H1 (cell line): ENCODE measurements at regions not wholly inside any gene's neighbourhood (a gene's known extent, or its start where the extent isn't known, plus 50 kb on each side); places are given as distances from the start of the nearest gene placed in this dataset.

ENCODE experiments used
- CTCF ChIA-PET: fragments of 300-600 bp; sonication (Branson Sonifier 250); formaldehyde crosslinking; loops from one replicate; lab custom pipeline; 2021; ENCODE audit not compliant: partially characterized antibody; lab: Charles Lee
- POLR2A ChIA-PET: fragments of 300-600 bp; sonication (Branson Sonifier 250); formaldehyde crosslinking; loops from one replicate; lab custom pipeline; 2021; ENCODE audit warnings: inconsistent platforms; ENCODE audit not compliant: partially characterized antibody; lab: Charles Lee
- DNase-seq, 2 experiments: peaks; one replicate each; pipeline versions ENCODE4 v3.0.0 to v3.0.0-alpha.2; 2010 to 2022; ENCODE audit warnings: low spot score in 2 of 2, low read depth in 1 of 2, mixed read lengths in 1 of 2
- FAIRE-seq: peaks from 2 replicates; lab custom pipeline; 2011; peaks lifted over from hg19 to GRCh38; lab: Jason Lieb, UNC
- H2AFZ ChIP-seq: 2 replicates; pipeline ENCODE4 v1.8.1; 2012; ENCODE audit warnings: low read length, inconsistent platforms
- H2AK5ac ChIP-seq: 2 replicates; pipeline ENCODE4 v1.6.1; 2013; ENCODE audit warnings: low read depth, low read length
- H2BK120ac ChIP-seq: replicated peaks from 2 replicates; pipeline ENCODE3; 2013; ENCODE audit warnings: low read depth, low read length, inconsistent platforms
- H2BK12ac ChIP-seq: 2 replicates; pipeline ENCODE4 v1.6.1; 2013; ENCODE audit warnings: low read depth, low read length
- H2BK15ac ChIP-seq: 2 replicates; pipeline ENCODE4 v1.6.1; 2013; ENCODE audit warnings: low read length
- H2BK20ac ChIP-seq: 2 replicates; pipeline ENCODE4 v1.6.1; 2013; ENCODE audit warnings: low read length
- H2BK5ac ChIP-seq: 2 replicates; pipeline ENCODE4 v1.6.1; 2013; ENCODE audit warnings: low read depth, low read length
- H3K14ac ChIP-seq: 2 replicates; pipeline ENCODE4 v1.6.1; 2013; ENCODE audit warnings: inconsistent platforms; ENCODE audit not compliant: insufficient read length
- H3K18ac ChIP-seq: 2 replicates; pipeline ENCODE4 v1.6.1; 2013; ENCODE audit warnings: low read length; ENCODE audit errors: extremely low read depth
- H3K23ac ChIP-seq: 2 replicates; pipeline ENCODE4 v1.6.1; 2013; ENCODE audit warnings: inconsistent platforms; ENCODE audit not compliant: insufficient read length
- H3K23me2 ChIP-seq: 2 replicates; pipeline ENCODE4 v1.6.1; 2013; ENCODE audit warnings: low read depth, low read length
- H3K27ac ChIP-seq: 2 replicates; pipeline ENCODE4 v1.6.1; 2011; ENCODE audit warnings: low read depth, low read length, inconsistent platforms
- H3K27me3 ChIP-seq, 4 experiments: replicated peaks in 1 of 4; 1 replicate in 1 of 4; 2 replicates in 3 of 4; pipeline versions ENCODE4 v1.6.1 to v1.8.1; 2011 to 2013; ENCODE audit warnings: low read length in 3 of 4, mild to moderate bottlenecking in 3 of 4, inconsistent platforms in 2 of 4, mixed read lengths in 2 of 4, moderate library complexity in 1 of 4; ENCODE audit not compliant: control insufficient read depth in 3 of 4, insufficient read depth in 3 of 4; ENCODE audit errors: extremely low read depth in 1 of 4
- H3K36me3 ChIP-seq, 4 experiments: 2 replicates each; pipeline versions ENCODE4 v1.6.1 to v1.8.1; 2011 to 2013; ENCODE audit warnings: mild to moderate bottlenecking in 4 of 4, low read length in 3 of 4, moderate library complexity in 2 of 4, control low read depth in 1 of 4, inconsistent platforms in 1 of 4; ENCODE audit not compliant: insufficient read depth in 4 of 4, control insufficient read depth in 2 of 4
- H3K4ac ChIP-seq: replicated peaks from 2 replicates; pipeline ENCODE3; 2013; ENCODE audit warnings: low read length, low read depth, mixed read lengths, inconsistent platforms; ENCODE audit not compliant: insufficient read length
- H3K4me1 ChIP-seq, 4 experiments: replicated peaks in 1 of 4; 1 replicate in 1 of 4; 2 replicates in 3 of 4; pipeline versions ENCODE4 v1.6.1 to v1.8.1; 2011 to 2013; ENCODE audit warnings: low read length in 3 of 4, inconsistent platforms in 2 of 4, mixed read lengths in 1 of 4; ENCODE audit not compliant: insufficient read depth in 4 of 4, control insufficient read depth in 3 of 4
- H3K4me2 ChIP-seq, 2 experiments: 2 replicates each; pipeline versions ENCODE4 v1.6.1 to v1.8.1; 2011 to 2013; ENCODE audit warnings: low read depth in 2 of 2, low read length in 2 of 2, control low read depth in 1 of 2, inconsistent platforms in 1 of 2, mild to moderate bottlenecking in 1 of 2; ENCODE audit not compliant: insufficient read depth in 1 of 2
- H3K4me3 ChIP-seq, 4 experiments: fragments of 200-600, 300-600 bp in 1 of 4; sonication (generic), shearing (Covaris generic), sonication (Bioruptor Twin) in 1 of 4; 2 replicates each; pipeline versions ENCODE4 v1.5.1 to v1.8.1; 2011 to 2016; ENCODE audit warnings: low read length in 4 of 4, low read depth in 3 of 4, control low read depth in 2 of 4, inconsistent platforms in 2 of 4, mild to moderate bottlenecking in 2 of 4, mixed read lengths in 1 of 4, moderate library complexity in 1 of 4; ENCODE audit not compliant: insufficient read depth in 2 of 4; ENCODE audit errors: extremely low read depth in 1 of 4
- H3K56ac ChIP-seq: replicated peaks from 2 replicates; pipeline ENCODE3; 2013; ENCODE audit warnings: low read depth, mild to moderate bottlenecking, mixed read lengths, low read length, inconsistent platforms; ENCODE audit not compliant: insufficient read length
- H3K79me1 ChIP-seq: 2 replicates; pipeline ENCODE4 v1.6.1; 2013; ENCODE audit warnings: low read depth, low read length, control low read depth
- H3K79me2 ChIP-seq, 2 experiments: 2 replicates each; pipeline versions ENCODE4 v1.6.1 to v1.8.1; 2012 to 2013; ENCODE audit warnings: low read length in 2 of 2, mild to moderate bottlenecking in 2 of 2, inconsistent platforms in 1 of 2; ENCODE audit not compliant: insufficient read depth in 2 of 2, control insufficient read depth in 1 of 2
- H3K9ac ChIP-seq, 4 experiments: replicated peaks in 1 of 4; 1 replicate in 1 of 4; 2 replicates in 3 of 4; pipeline versions ENCODE4 v1.6.1 to v1.8.1; 2011 to 2013; ENCODE audit warnings: low read depth in 3 of 4, low read length in 3 of 4, control low read depth in 2 of 4, mild to moderate bottlenecking in 2 of 4, moderate library complexity in 2 of 4, inconsistent platforms in 1 of 4; ENCODE audit errors: extremely low read depth in 1 of 4
- H3K9me3 ChIP-seq, 2 experiments: 2 replicates each; pipeline versions ENCODE4 v1.6.1 to v1.8.1; 2012 to 2013; ENCODE audit warnings: mild to moderate bottlenecking in 2 of 2, moderate library complexity in 2 of 2, control low read depth in 1 of 2, inconsistent platforms in 1 of 2, low read depth in 1 of 2, low read length in 1 of 2, mixed read lengths in 1 of 2; ENCODE audit not compliant: insufficient read depth in 2 of 2
- H4K20me1 ChIP-seq, 2 experiments: replicated peaks in 1 of 2; 2 replicates each; pipeline versions ENCODE3 to v1.8.1; 2011 to 2013; ENCODE audit warnings: inconsistent platforms in 2 of 2, low read length in 2 of 2, mild to moderate bottlenecking in 1 of 2; ENCODE audit not compliant: insufficient read depth in 2 of 2, control insufficient read depth in 1 of 2
- H4K5ac ChIP-seq: 2 replicates; pipeline ENCODE4 v1.6.1; 2013; ENCODE audit warnings: low read length, low read depth, mixed read lengths, inconsistent platforms; ENCODE audit not compliant: insufficient read length
- H4K8ac ChIP-seq: 2 replicates; pipeline ENCODE4 v1.8.0; 2013; ENCODE audit warnings: mild to moderate bottlenecking, moderate library complexity, low read length, inconsistent platforms; ENCODE audit not compliant: insufficient read depth; ENCODE audit errors: extremely low read depth
- H4K91ac ChIP-seq: replicated peaks from 2 replicates; pipeline ENCODE3; 2013; ENCODE audit warnings: low read length, mixed read lengths, inconsistent platforms; ENCODE audit not compliant: insufficient read length
- BCL11A ChIP-seq, 2 experiments: IDR thresholded peaks; one replicate each; pipeline ENCODE4 v1.6.1; 2011; ENCODE audit warnings: low read depth in 2 of 2, low read length in 2 of 2, mild to moderate bottlenecking in 2 of 2
- CHD2 ChIP-seq: IDR thresholded peaks from 2 replicates; pipeline ENCODE4 v1.6.1; 2012; ENCODE audit warnings: low read length, improper control_type of control experiment
- CTCF ChIP-seq, 3 experiments: IDR thresholded peaks; 1 replicate in 2 of 3; 2 replicates in 1 of 3; pipeline versions ENCODE4 v1.5.1 to v1.6.1; 2011; ENCODE audit warnings: low read length in 3 of 3, mild to moderate bottlenecking in 3 of 3, inconsistent platforms in 2 of 3, low read depth in 1 of 3, moderate library complexity in 1 of 3; ENCODE audit not compliant: insufficient read depth in 1 of 3; ENCODE audit errors: control extremely low read depth in 1 of 3
- EGR1 ChIP-seq: IDR thresholded peaks from 2 replicates; pipeline ENCODE4 v1.6.1; 2011; ENCODE audit warnings: low read depth, low read length, borderline replicate concordance
- GTF2F1 ChIP-seq: IDR thresholded peaks from 2 replicates; pipeline ENCODE4 v1.6.1; 2012; ENCODE audit warnings: low read depth, low read length, improper control_type of control experiment, borderline replicate concordance
- JUND ChIP-seq: IDR thresholded peaks from 2 replicates; pipeline ENCODE4 v1.6.1; 2011; ENCODE audit warnings: mild to moderate bottlenecking, improper control_type of control experiment, low read length
- MAX ChIP-seq: IDR thresholded peaks from 2 replicates; pipeline ENCODE4 v1.6.1; 2012; ENCODE audit warnings: inconsistent platforms
- NRF1 ChIP-seq: IDR thresholded peaks from 2 replicates; pipeline ENCODE4 v1.6.1; 2011; ENCODE audit warnings: mild to moderate bottlenecking, low read depth, low read length, improper control_type of control experiment
- RFX5 ChIP-seq: IDR thresholded peaks from 2 replicates; pipeline ENCODE4 v1.6.1; 2011; ENCODE audit warnings: low read depth, low read length, improper control_type of control experiment, borderline replicate concordance
- RXRA ChIP-seq: IDR thresholded peaks from 2 replicates; pipeline ENCODE4 v1.6.1; 2011; ENCODE audit warnings: low read depth, mild to moderate bottlenecking, low read length, moderate library complexity; ENCODE audit not compliant: insufficient read depth
- SIN3A ChIP-seq, 2 experiments: IDR thresholded peaks in 1 of 2; conservative IDR thresholded peaks in 1 of 2; 2 replicates each; pipeline ENCODE4 v1.6.1; 2011 to 2012; ENCODE audit warnings: low read length in 2 of 2, improper control_type of control experiment in 1 of 2, low read depth in 1 of 2, mild to moderate bottlenecking in 1 of 2
- TEAD4 ChIP-seq: IDR thresholded peaks from 2 replicates; pipeline ENCODE4 v1.6.1; 2012; ENCODE audit warnings: low read depth, low read length, inconsistent platforms, mixed read lengths
- WGBS, 2 experiments: shearing (Covaris generic) in 1 of 2; methylation state at CpG; one replicate each; pipeline versions ENCODE4 v1.1.6 to v1.1.7; 2013 to 2015; ENCODE audit warnings: low lambda C conversion rate in 2 of 2, mixed read lengths in 2 of 2, inconsistent platforms in 1 of 2, low coverage in 1 of 2, missing lambda C conversion rate in 1 of 2; ENCODE audit not compliant: insufficient replicate concordance in 2 of 2, insufficient coverage in 1 of 2, insufficient read length in 1 of 2; ENCODE audit errors: extremely low coverage in 1 of 2, missing lambda C conversion rate in 1 of 2; 5-methylcytosine and 5-hydroxymethylcytosine counted together

GRCh38 chr16:64829678-64830077 is 292.2 kb downstream of the CDH11 start:
- Histone ChIP-seq H4K5ac (no peak overlapping the region), H3K14ac (no peak overlapping the region), H4K8ac (no peak overlapping the region), H2BK120ac (no peak overlapping the region), H3K23ac (no peak overlapping the region), H3K18ac (no peak overlapping the region), H2AFZ (no peak overlapping the region), H3K4ac (no peak overlapping the region), H2AK5ac (no peak overlapping the region), H2BK15ac (no peak overlapping the region), H2BK12ac (no peak overlapping the region), H3K4me1 (no peaks in the 10 kb centered on the region), H4K91ac (no peak overlapping the region), H3K4me2 (no peak overlapping the region)
- POLR2A ChIA-PET = no interaction called here
- FAIRE-seq = no peak
- TF ChIP-seq MAX = no peak
- no peak for TF ChIP-seq JUND
- no peak for TF ChIP-seq BCL11A (IDR thresholded peaks at IDR 0.05; ENCODE audit: low read depth in 2 of 2, low read length in 2 of 2)
- no peak for TF ChIP-seq RXRA
- TF ChIP-seq EGR1 = no peak
- TF ChIP-seq GTF2F1 = no peak
- no peak for TF ChIP-seq CTCF (IDR thresholded peaks at IDR 0.05; ENCODE audit: control extremely low read depth in 1 of 3, insufficient read depth in 1 of 3, low read depth in 1 of 3, low read length in 3 of 3)
- TF ChIP-seq NRF1 = no peak
- TF ChIP-seq RFX5 = no peak
- no peak for TF ChIP-seq CHD2
- no peak for TF ChIP-seq SIN3A (conservative IDR thresholded peaks at IDR 0.05 in 1 of 2, IDR thresholded peaks at IDR 0.05 in 1 of 2; ENCODE audit: low read depth in 1 of 2, low read length in 2 of 2)
- no peak for TF ChIP-seq TEAD4
- TF ChIP-seq, all 59 proteins: peak for 0
- peaks cover 8 to 11% of the 10 kb centered on the region in 2 experiments for H3K9me3 ChIP-seq
- no peak overlapping the region for H3K9ac ChIP-seq
- no peak for DNase-seq
- H4K20me1 ChIP-seq = no peaks in the 10 kb centered on the region
- H3K27me3 ChIP-seq = no peaks in the 10 kb centered on the region
- H3K56ac ChIP-seq = no peak overlapping the region
- no peaks in the 10 kb centered on the region for H3K23me2 ChIP-seq
- CTCF ChIA-PET = no interaction called here
- no peaks in the 10 kb centered on the region for H3K79me1 ChIP-seq
- no peak overlapping the region for H3K27ac ChIP-seq
- H2BK5ac ChIP-seq = no peak overlapping the region
- H2BK20ac ChIP-seq = no peak overlapping the region
- no peak overlapping the region for H3K4me3 ChIP-seq
- no peaks in the 10 kb centered on the region for H3K36me3 ChIP-seq
- H3K79me2 ChIP-seq = no peaks in the 10 kb centered on the region
- whole genome bisulfite sequencing, 2 experiments = 86% methylated on average over 2 of the region's 2 CpGs; no CpG with 5 or more reads in 1 of the 2 experiments
